ENCODE measurements at regions not wholly inside any gene's neighbourhood (a gene's known extent, or its start where the extent isn't known, plus 50 kb on each side); places are given as distances from the start of the nearest gene placed in this dataset.

GRCh38 chr6:101322921-101323320 lies 70.6 kb upstream of the GRIK2 start:
- no peak for TF ChIP-seq GATA2 (IDR thresholded peaks at IDR 0.05; ENCODE audit: low read depth, low read length)
- no peak for TF ChIP-seq GATA3 (IDR thresholded peaks at IDR 0.05; ENCODE audit: low read depth, low read length)

All from SH-SY5Y (cell line).